HepG2 (cell line): ENCODE measurements at regions not wholly inside any gene's neighbourhood (a gene's known extent, or its start where the extent isn't known, plus 50 kb on each side); places are given as distances from the start of the nearest gene placed in this dataset.

Experiments
- CREB3 ChIP-seq: sonication (generic); formaldehyde crosslinking; IDR thresholded peaks from 2 replicates; pipeline ENCODE4 v1.5.0; 2020; ENCODE audit warnings: missing genetic modification reagents
- DNMT1 ChIP-seq: sonication (generic); formaldehyde crosslinking; IDR thresholded peaks from 2 replicates; pipeline ENCODE4 v1.5.1; 2020; ENCODE audit warnings: mild to moderate bottlenecking, missing genetic modification reagents
- EP300 ChIP-seq, 3 experiments: sonication (generic) in 1 of 3; formaldehyde crosslinking in 1 of 3; IDR thresholded peaks; 2 replicates each; pipeline versions ENCODE4 v1.5.1 to v1.6.1; 2011 to 2020; ENCODE audit warnings: low read depth in 2 of 3, low read length in 2 of 3, borderline replicate concordance in 1 of 3, improper control_type of control experiment in 1 of 3, mild to moderate bottlenecking in 1 of 3, missing genetic modification reagents in 1 of 3, moderate library complexity in 1 of 3
- ETV6 ChIP-seq: sonication (generic); formaldehyde crosslinking; conservative IDR thresholded peaks from 2 replicates; pipeline ENCODE4 v1.4.0; 2020; ENCODE audit warnings: missing genetic modification reagents
- KLF16 ChIP-seq, 2 experiments: sonication (generic) in 1 of 2; formaldehyde crosslinking in 1 of 2; IDR thresholded peaks; 2 replicates each; pipeline versions ENCODE4 v1.6.1 to v1.8.0; 2016 to 2023; ENCODE audit warnings: missing genetic modification reagents in 2 of 2, missing compliant biosample characterization in 1 of 2
- MAFK ChIP-seq, 2 experiments: IDR thresholded peaks in 1 of 2; conservative IDR thresholded peaks in 1 of 2; 2 replicates each; pipeline ENCODE4 v1.6.1; 2011; ENCODE audit warnings: improper control_type of control experiment in 2 of 2, low read length in 2 of 2
- POLR2A ChIP-seq, 2 experiments: IDR thresholded peaks; 2 replicates each; pipeline ENCODE4 v1.6.1; 2011; ENCODE audit warnings: low read depth in 2 of 2, low read length in 2 of 2, mild to moderate bottlenecking in 1 of 2, moderate library complexity in 1 of 2; ENCODE audit not compliant: insufficient read depth in 1 of 2
- POLR2AphosphoS5 ChIP-seq: IDR thresholded peaks from 2 replicates; pipeline ENCODE4 v1.6.1; 2012; ENCODE audit warnings: low read depth, low read length
- TBX3 ChIP-seq: fragments of 450-650 bp; IDR thresholded peaks from 2 replicates; pipeline ENCODE4 v1.6.1; 2017; ENCODE audit warnings: antibody characterized with exemption, mild to moderate bottlenecking, inconsistent platforms, borderline replicate concordance
- YY1 ChIP-seq: IDR thresholded peaks from 2 replicates; pipeline ENCODE4 v1.6.1; 2011; ENCODE audit warnings: low read length, low read depth, moderate library complexity, mild to moderate bottlenecking; ENCODE audit not compliant: insufficient read depth, insufficient replicate concordance
- ZC3H4 ChIP-seq: sonication (generic); formaldehyde crosslinking; IDR thresholded peaks from 2 replicates; pipeline ENCODE4 v1.4.0; 2020; ENCODE audit warnings: missing genetic modification reagents, borderline replicate concordance
- ZNF121 ChIP-seq: sonication (generic); formaldehyde crosslinking; IDR thresholded peaks from 2 replicates; pipeline ENCODE4 v1.5.0; 2020; ENCODE audit warnings: mild to moderate bottlenecking, missing genetic modification reagents
- ZNF431 ChIP-seq: sonication (generic); formaldehyde crosslinking; IDR thresholded peaks from 2 replicates; pipeline ENCODE4 v1.9.0; 2022; ENCODE audit warnings: missing genetic modification reagents, low read depth, mild to moderate bottlenecking, borderline replicate concordance
- TF ChIP-seq, protein P1 (sequence below): sonication (generic); formaldehyde crosslinking; IDR thresholded peaks from 2 replicates; pipeline ENCODE4 v1.4.0; 2020; ENCODE audit warnings: missing genetic modification reagents, mild to moderate bottlenecking, borderline replicate concordance

GRCh38 chr3:3464131-3464530 lies 284.6 kb upstream of the CRBN start:
- TF ChIP-seq MAFK (conservative IDR thresholded peaks at IDR 0.05 in 1 of 2, IDR thresholded peaks at IDR 0.05 in 1 of 2; ENCODE audit: low read length in 2 of 2): no peak
- TF ChIP-seq, protein P1, sequence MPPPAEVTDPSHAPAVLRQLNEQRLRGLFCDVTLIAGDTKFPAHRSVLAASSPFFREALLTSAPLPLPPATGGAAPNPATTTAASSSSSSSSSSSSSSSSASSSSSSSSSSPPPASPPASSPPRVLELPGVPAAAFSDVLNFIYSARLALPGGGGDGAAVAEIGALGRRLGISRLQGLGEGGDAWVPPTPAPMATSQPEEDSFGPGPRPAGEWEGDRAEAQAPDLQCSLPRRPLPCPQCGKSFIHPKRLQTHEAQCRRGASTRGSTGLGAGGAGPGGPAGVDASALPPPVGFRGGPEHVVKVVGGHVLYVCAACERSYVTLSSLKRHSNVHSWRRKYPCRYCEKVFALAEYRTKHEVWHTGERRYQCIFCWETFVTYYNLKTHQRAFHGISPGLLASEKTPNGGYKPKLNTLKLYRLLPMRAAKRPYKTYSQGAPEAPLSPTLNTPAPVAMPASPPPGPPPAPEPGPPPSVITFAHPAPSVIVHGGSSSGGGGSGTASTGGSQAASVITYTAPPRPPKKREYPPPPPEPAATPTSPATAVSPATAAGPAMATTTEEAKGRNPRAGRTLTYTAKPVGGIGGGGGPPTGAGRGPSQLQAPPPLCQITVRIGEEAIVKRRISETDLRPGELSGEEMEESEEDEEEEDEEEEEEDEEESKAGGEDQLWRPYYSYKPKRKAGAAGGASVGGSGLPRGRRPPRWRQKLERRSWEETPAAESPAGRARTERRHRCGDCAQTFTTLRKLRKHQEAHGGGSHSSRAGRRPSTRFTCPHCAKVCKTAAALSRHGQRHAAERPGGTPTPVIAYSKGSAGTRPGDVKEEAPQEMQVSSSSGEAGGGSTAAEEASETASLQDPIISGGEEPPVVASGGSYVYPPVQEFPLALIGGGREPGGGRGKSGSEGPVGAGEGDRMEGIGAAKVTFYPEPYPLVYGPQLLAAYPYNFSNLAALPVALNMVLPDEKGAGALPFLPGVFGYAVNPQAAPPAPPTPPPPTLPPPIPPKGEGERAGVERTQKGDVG: no peak
- TF ChIP-seq KLF16 (CRISPR knock-in tag; IDR thresholded peaks at IDR 0.05): no peak
- no peak for TF ChIP-seq ZNF121 (CRISPR knock-in tag)
- no peak for TF ChIP-seq ETV6 (CRISPR knock-in tag)
- no peak for TF ChIP-seq POLR2AphosphoS5
- TF ChIP-seq YY1: no peak
- TF ChIP-seq CREB3: no peak
- TF ChIP-seq ZNF431 (CRISPR knock-in tag): no peak
- no peak for TF ChIP-seq POLR2A (IDR thresholded peaks at IDR 0.05; ENCODE audit: insufficient read depth in 1 of 2, low read depth in 2 of 2, low read length in 2 of 2)
- TF ChIP-seq EP300 (IDR thresholded peaks at IDR 0.05; ENCODE audit: low read depth in 2 of 2, low read length in 2 of 2): no peak
- no peak for TF ChIP-seq EP300 (CRISPR knock-in tag; IDR thresholded peaks at IDR 0.05; ENCODE audit: borderline replicate concordance)
- TF ChIP-seq DNMT1 (CRISPR knock-in tag): no peak
- no peak for TF ChIP-seq TBX3
- TF ChIP-seq ZC3H4: no peak
